ENCODE measurements at regions not wholly inside any gene's neighbourhood (a gene's known extent, or its start where the extent isn't known, plus 50 kb on each side); places are given as distances from the start of the nearest gene placed in this dataset.

DNA sequence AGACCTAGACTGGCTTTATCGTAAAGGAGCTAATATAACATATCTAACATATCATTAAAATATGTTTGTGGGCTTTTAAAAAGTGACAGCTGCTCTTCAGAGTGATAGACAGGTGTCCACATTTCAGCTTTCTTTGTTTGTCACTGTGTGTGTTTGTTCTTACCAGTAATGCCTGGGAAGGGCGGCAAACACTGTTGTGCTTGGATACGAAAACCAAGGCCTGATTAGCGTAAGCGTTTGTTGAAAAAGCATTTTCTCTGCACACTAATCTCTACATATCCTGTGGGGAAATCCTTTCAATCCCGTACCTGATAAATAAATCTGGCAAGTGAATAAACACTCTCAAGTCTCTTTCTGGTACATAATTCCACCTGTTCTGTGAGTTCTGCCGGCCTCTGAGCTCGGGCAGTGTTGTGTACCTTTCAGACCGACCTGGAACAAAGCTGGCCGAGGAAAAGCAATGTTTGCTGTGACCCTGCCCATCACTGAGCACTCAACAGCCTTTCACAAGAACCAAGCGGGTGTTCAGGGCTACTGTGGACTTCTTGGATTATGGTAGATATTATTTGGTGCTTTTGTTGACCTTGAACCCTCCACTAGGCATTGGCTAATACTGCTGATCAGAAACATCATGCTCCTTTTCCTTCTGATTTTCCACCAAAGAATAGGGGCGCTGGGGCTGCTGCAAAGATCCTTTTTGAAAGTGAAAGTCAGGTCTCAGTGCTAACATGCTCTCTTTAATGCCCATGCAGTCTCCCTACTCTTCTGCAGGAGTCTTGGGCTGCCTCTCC lies 100.4 kb downstream of the CD83 start:
- no peak for DNase-seq (ENCODE audit: low read depth in 1 of 2, low spot score in 1 of 2)
- Histone ChIP-seq H3K4me3 (replicated peaks; ENCODE audit: insufficient read depth, low read length) (no peak overlapping the region), H3K27ac (replicated peaks) (no peak overlapping the region), H3K27me3 (ENCODE audit: insufficient read depth, poor library complexity, severe bottlenecking) (no peaks in the 10 kb centered on the region)
- TF ChIP-seq, protein P1, sequence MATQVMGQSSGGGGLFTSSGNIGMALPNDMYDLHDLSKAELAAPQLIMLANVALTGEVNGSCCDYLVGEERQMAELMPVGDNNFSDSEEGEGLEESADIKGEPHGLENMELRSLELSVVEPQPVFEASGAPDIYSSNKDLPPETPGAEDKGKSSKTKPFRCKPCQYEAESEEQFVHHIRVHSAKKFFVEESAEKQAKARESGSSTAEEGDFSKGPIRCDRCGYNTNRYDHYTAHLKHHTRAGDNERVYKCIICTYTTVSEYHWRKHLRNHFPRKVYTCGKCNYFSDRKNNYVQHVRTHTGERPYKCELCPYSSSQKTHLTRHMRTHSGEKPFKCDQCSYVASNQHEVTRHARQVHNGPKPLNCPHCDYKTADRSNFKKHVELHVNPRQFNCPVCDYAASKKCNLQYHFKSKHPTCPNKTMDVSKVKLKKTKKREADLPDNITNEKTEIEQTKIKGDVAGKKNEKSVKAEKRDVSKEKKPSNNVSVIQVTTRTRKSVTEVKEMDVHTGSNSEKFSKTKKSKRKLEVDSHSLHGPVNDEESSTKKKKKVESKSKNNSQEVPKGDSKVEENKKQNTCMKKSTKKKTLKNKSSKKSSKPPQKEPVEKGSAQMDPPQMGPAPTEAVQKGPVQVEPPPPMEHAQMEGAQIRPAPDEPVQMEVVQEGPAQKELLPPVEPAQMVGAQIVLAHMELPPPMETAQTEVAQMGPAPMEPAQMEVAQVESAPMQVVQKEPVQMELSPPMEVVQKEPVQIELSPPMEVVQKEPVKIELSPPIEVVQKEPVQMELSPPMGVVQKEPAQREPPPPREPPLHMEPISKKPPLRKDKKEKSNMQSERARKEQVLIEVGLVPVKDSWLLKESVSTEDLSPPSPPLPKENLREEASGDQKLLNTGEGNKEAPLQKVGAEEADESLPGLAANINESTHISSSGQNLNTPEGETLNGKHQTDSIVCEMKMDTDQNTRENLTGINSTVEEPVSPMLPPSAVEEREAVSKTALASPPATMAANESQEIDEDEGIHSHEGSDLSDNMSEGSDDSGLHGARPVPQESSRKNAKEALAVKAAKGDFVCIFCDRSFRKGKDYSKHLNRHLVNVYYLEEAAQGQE (IDR thresholded peaks at IDR 0.05; ENCODE audit: insufficient replicate concordance, low read depth) = no peak
- TF ChIP-seq POLR2AphosphoS5 (IDR thresholded peaks at IDR 0.05; ENCODE audit: low read depth) (no peak), GABPA (IDR thresholded peaks at IDR 0.05; ENCODE audit: low read depth) (no peak), SPI1 (IDR thresholded peaks at IDR 0.05; ENCODE audit: borderline replicate concordance, low read depth) (no peak)
- TF ChIP-seq, protein P2, sequence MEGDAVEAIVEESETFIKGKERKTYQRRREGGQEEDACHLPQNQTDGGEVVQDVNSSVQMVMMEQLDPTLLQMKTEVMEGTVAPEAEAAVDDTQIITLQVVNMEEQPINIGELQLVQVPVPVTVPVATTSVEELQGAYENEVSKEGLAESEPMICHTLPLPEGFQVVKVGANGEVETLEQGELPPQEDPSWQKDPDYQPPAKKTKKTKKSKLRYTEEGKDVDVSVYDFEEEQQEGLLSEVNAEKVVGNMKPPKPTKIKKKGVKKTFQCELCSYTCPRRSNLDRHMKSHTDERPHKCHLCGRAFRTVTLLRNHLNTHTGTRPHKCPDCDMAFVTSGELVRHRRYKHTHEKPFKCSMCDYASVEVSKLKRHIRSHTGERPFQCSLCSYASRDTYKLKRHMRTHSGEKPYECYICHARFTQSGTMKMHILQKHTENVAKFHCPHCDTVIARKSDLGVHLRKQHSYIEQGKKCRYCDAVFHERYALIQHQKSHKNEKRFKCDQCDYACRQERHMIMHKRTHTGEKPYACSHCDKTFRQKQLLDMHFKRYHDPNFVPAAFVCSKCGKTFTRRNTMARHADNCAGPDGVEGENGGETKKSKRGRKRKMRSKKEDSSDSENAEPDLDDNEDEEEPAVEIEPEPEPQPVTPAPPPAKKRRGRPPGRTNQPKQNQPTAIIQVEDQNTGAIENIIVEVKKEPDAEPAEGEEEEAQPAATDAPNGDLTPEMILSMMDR (IDR thresholded peaks at IDR 0.05; ENCODE audit: insufficient read depth, low read length) = no peak

GRCh38 chr6:14218519-14218800 lies 100.9 kb downstream of the CD83 start:
- TF ChIP-seq, protein P2 (IDR thresholded peaks at IDR 0.05; ENCODE audit: insufficient read depth, low read length) = no peak
- TF ChIP-seq, protein P1 (IDR thresholded peaks at IDR 0.05; ENCODE audit: insufficient replicate concordance, low read depth) = no peak
- TF ChIP-seq GABPA (IDR thresholded peaks at IDR 0.05; ENCODE audit: low read depth) (no peak), SPI1 (IDR thresholded peaks at IDR 0.05; ENCODE audit: borderline replicate concordance, low read depth) (no peak), POLR2AphosphoS5 (IDR thresholded peaks at IDR 0.05; ENCODE audit: low read depth) (no peak)
- no peaks in the 10 kb centered on the region for H3K27me3 ChIP-seq (ENCODE audit: insufficient read depth, poor library complexity, severe bottlenecking)
- no peak overlapping the region for H3K27ac ChIP-seq (replicated peaks)
- no peak for DNase-seq (ENCODE audit: low read depth in 1 of 2, low spot score in 1 of 2)
- no peak overlapping the region for H3K4me3 ChIP-seq (replicated peaks; ENCODE audit: insufficient read depth, low read length)

GRCh38 chr6:14221564-14222279 lies 104.2 kb downstream of the CD83 start:
- TF ChIP-seq SPI1 (IDR thresholded peaks at IDR 0.05; ENCODE audit: borderline replicate concordance, low read depth) (no peak), POLR2AphosphoS5 (IDR thresholded peaks at IDR 0.05; ENCODE audit: low read depth) (no peak), GABPA (IDR thresholded peaks at IDR 0.05; ENCODE audit: low read depth) (no peak)
- TF ChIP-seq, protein P1 (IDR thresholded peaks at IDR 0.05; ENCODE audit: insufficient replicate concordance, low read depth) = no peak
- TF ChIP-seq, protein P2 (IDR thresholded peaks at IDR 0.05; ENCODE audit: insufficient read depth, low read length) = no peak
- Histone ChIP-seq H3K4me3 (replicated peaks; ENCODE audit: insufficient read depth, low read length) (no peak overlapping the region), H3K27ac (replicated peaks) (no peak overlapping the region), H3K27me3 (ENCODE audit: insufficient read depth, poor library complexity, severe bottlenecking) (no peaks in the 10 kb centered on the region)
- no peak for DNase-seq (ENCODE audit: low read depth in 1 of 2, low spot score in 1 of 2)

All from HL-60 (cell line).